ENCODE measurements at regions not wholly inside any gene's neighbourhood (a gene's known extent, or its start where the extent isn't known, plus 50 kb on each side); places are given as distances from the start of the nearest gene placed in this dataset.

GRCh38 chr20:57865266-57865665 is 155.5 kb upstream of the PMEPA1 start:
- peaks cover 21 to 32% of the 10 kb centered on the region in 2 experiments for H3K4me1 Mint-ChIP-seq
- no peaks in the 10 kb centered on the region; the same call in 1 of the 2 replicates for H3K4me1 ChIP-seq (ENCODE audit: insufficient read depth, low read length)
- no peak overlapping the region for H3K4me2 ChIP-seq (ENCODE audit: insufficient read depth, insufficient read length, low read length)
- no peak overlapping the region for H2AFZ ChIP-seq (ENCODE audit: low read length)
- H3K79me1 ChIP-seq (ENCODE audit: insufficient read depth, low read depth, low read length, poor library complexity, severe bottlenecking): no peaks in the 10 kb centered on the region
- H3K4ac ChIP-seq (ENCODE audit: low read depth, low read length): no peak overlapping the region
- TF ChIP-seq, protein P1, sequence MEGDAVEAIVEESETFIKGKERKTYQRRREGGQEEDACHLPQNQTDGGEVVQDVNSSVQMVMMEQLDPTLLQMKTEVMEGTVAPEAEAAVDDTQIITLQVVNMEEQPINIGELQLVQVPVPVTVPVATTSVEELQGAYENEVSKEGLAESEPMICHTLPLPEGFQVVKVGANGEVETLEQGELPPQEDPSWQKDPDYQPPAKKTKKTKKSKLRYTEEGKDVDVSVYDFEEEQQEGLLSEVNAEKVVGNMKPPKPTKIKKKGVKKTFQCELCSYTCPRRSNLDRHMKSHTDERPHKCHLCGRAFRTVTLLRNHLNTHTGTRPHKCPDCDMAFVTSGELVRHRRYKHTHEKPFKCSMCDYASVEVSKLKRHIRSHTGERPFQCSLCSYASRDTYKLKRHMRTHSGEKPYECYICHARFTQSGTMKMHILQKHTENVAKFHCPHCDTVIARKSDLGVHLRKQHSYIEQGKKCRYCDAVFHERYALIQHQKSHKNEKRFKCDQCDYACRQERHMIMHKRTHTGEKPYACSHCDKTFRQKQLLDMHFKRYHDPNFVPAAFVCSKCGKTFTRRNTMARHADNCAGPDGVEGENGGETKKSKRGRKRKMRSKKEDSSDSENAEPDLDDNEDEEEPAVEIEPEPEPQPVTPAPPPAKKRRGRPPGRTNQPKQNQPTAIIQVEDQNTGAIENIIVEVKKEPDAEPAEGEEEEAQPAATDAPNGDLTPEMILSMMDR (conservative IDR thresholded peaks at IDR 0.05): no peak
- no peaks in the 10 kb centered on the region; a peak in 1 of 5 replicates for H3K9me3 Mint-ChIP-seq
- no peak for DNase-seq
- no peak overlapping the region for H3K14ac ChIP-seq (ENCODE audit: insufficient read depth, low read length)
- no peak overlapping the region for H2BK12ac ChIP-seq (ENCODE audit: insufficient read length, low read depth, low read length)
- no peak overlapping the region for H2BK20ac ChIP-seq (ENCODE audit: low read depth, low read length, poor library complexity, severe bottlenecking)
- H3K27me3 Mint-ChIP-seq (ENCODE audit: low read depth): peaks cover 21% of the 10 kb centered on the region
- no peak overlapping the region for H3K4me3 Mint-ChIP-seq
- no peak overlapping the region for H3K27ac ChIP-seq (ENCODE audit: insufficient read length, low read depth, low read length)
- H2BK120ac ChIP-seq (ENCODE audit: low read depth, low read length, poor library complexity, severe bottlenecking): no peak overlapping the region
- no peaks in the 10 kb centered on the region for H3K79me2 ChIP-seq (ENCODE audit: insufficient read depth, low read length)
- no peak overlapping the region for H3T11ph ChIP-seq (ENCODE audit: low read length)
- WGBS (ENCODE audit: extremely low coverage, insufficient read length, low lambda C conversion rate): no CpG with 5 or more reads among the region's 2 CpGs
- H3K27ac Mint-ChIP-seq: no peak overlapping the region; a peak in 1 of 7 replicates
- no peak overlapping the region for H4K5ac ChIP-seq (ENCODE audit: insufficient read length, low read depth, low read length)
- H3K56ac ChIP-seq (ENCODE audit: insufficient read length, low read depth, low read length): no peak overlapping the region
- H2BK5ac ChIP-seq (ENCODE audit: insufficient read length, low read length): no peak overlapping the region
- no peak overlapping the region for H3K9ac ChIP-seq (ENCODE audit: extremely low read depth, insufficient read length, low read length)
- no peaks in the 10 kb centered on the region for H3K23me2 ChIP-seq (ENCODE audit: insufficient read length, low read depth, low read length, poor library complexity, severe bottlenecking)
- no peaks in the 10 kb centered on the region for H3K27me3 ChIP-seq (ENCODE audit: insufficient read depth, low read length)
- H3K36me3 Mint-ChIP-seq (ENCODE audit: insufficient read depth in 1 of 3, low read depth in 3 of 3): no peaks in the 10 kb centered on the region
- no peak overlapping the region for H3K18ac ChIP-seq (ENCODE audit: insufficient read length, low read depth, low read length)
- no peak overlapping the region for H4K91ac ChIP-seq (ENCODE audit: insufficient read length, low read depth, low read length)
- H3K9me3 ChIP-seq (ENCODE audit: control insufficient read depth, low read depth, low read length): no peaks in the 10 kb centered on the region
- H3K23ac ChIP-seq (ENCODE audit: insufficient read length, low read depth, low read length): no peak overlapping the region
- no peak overlapping the region for H4K8ac ChIP-seq (replicated peaks; ENCODE audit: insufficient read length, low read depth, low read length)
- H2BK15ac ChIP-seq (ENCODE audit: low read depth, low read length): no peak overlapping the region
- no peak overlapping the region for H2AK5ac ChIP-seq (ENCODE audit: insufficient read length, low read length)
- peaks cover 2% of the 10 kb centered on the region for H4K20me1 ChIP-seq (ENCODE audit: control insufficient read depth, insufficient read depth, insufficient read length)
